D721Med (cell line): ENCODE measurements at regions not wholly inside any gene's neighbourhood (a gene's known extent, or its start where the extent isn't known, plus 50 kb on each side); places are given as distances from the start of the nearest gene placed in this dataset.

Experiments
- DNase-seq: peaks from one replicate; pipeline ENCODE4 v3.0.0; 2011; ENCODE audit warnings: low spot score; ENCODE audit not compliant: insufficient read length
- FAIRE-seq: peaks from 2 replicates; lab custom pipeline; 2011; peaks lifted over from hg19 to GRCh38; lab: Jason Lieb, UNC
- CTCF ChIP-seq: IDR thresholded peaks from 2 replicates; pipeline ENCODE4 v1.5.1; 2012; ENCODE audit warnings: mild to moderate bottlenecking, control low read depth; ENCODE audit not compliant: insufficient read depth; ENCODE audit errors: missing control alignments

GRCh38 chr17:33753452-33753851 is 460.4 kb upstream of the ASIC2 start:
- DNase-seq (no peak), FAIRE-seq (no peak)
- no peak for TF ChIP-seq CTCF

GRCh38 chr17:33756021-33756420 is 462.9 kb upstream of the ASIC2 start:
- FAIRE-seq (no peak), DNase-seq (no peak)
- TF ChIP-seq CTCF, result no peak

- FAIRE-seq (no peak), DNase-seq (no peak)
- TF ChIP-seq CTCF, result no peak
Measured at GRCh38 chr17:33765871-33766270, 472.8 kb upstream of the ASIC2 start.

GRCh38 chr17:33766721-33767120 is 473.6 kb upstream of the ASIC2 start:
- TF ChIP-seq CTCF, result no peak
- no peak for DNase-seq
- FAIRE-seq, result no peak

GRCh38 chr17:33769066-33769465 is 476.0 kb upstream of the ASIC2 start:
- no peak for FAIRE-seq
- no peak for TF ChIP-seq CTCF

GRCh38 chr17:33776304-33776703 is 478.8 kb upstream of the CCL2 start:
- TF ChIP-seq CTCF, result no peak
- DNase-seq, result no peak
- FAIRE-seq, result no peak

More at GRCh38 chr17:33769066-33769465, 476.0 kb upstream of the ASIC2 start:
- DNase-seq, result no peak

GRCh38 chr17:33776903-33777302 is 478.2 kb upstream of the CCL2 start:
- no peak for DNase-seq
- FAIRE-seq, result no peak
- no peak for TF ChIP-seq CTCF
